GM19463 (cell line): ENCODE measurements at regions not wholly inside any gene's neighbourhood (a gene's known extent, or its start where the extent isn't known, plus 50 kb on each side); places are given as distances from the start of the nearest gene placed in this dataset.
"Not testable (repeated sequence)": the region's sequence is repeated elsewhere in the genome, so short reads cannot be mapped to it uniquely, and the experiment has no call there.

Experiments
- ATAC-seq: cut with Tn5 transposase; IDR thresholded peaks from one replicate; pipeline ENCODE4 v1.9.1; 2021; ENCODE audit warnings: mild to moderate bottlenecking, moderate library complexity; ENCODE audit not compliant: unreplicated experiment

DNA sequence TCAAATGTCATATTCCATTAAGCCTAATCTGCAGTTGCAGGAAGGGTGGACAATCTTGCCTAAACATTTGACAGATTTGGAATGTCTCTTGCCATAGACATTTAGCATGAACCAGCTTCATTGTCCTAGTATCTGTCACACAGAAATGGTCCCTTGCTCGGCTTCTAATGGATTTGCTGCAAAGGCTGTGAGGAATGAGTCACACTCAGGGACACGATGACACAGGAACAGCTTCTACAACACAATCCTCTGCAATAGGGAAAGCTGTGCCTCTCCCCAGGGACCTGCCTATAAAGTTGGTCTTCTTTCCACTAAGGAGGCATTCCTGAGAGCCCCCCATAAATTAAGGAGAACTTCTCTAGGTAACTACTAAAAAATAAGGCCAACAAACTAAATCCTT, 155.1 kb upstream of the L3MBTL4 start:
- ATAC-seq, result no peak

DNA sequence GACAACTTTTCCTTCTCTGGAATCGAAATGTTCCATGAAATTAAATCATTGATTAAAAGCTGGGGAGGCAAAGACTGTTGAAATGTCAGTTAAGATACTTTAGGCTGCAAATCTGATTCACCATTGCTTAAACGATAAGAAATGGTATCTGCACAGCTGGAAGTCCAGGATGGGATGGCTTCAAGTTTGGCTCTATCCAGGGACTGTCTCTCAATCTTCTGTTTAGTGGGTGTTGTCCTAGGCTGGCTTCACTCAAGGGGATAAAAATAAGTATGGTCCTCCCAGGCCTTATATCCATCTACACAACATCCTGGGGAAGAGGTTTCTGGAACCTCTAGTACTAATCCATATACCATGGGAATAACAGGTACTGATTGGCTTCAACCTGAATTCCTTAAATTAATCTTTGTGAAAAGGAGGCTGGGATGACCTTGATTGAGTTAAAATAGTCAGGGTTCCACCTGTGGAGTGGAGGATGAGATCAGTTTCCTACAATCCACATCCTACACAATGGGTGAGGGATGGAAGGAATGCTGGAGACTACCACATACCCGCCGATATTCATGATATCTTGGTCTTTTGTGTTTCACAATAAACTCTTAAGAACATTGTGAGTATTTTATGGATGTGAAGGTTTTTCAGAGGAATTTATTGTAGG, 156.0 kb upstream of the L3MBTL4 start:
- no peak for ATAC-seq

DNA sequence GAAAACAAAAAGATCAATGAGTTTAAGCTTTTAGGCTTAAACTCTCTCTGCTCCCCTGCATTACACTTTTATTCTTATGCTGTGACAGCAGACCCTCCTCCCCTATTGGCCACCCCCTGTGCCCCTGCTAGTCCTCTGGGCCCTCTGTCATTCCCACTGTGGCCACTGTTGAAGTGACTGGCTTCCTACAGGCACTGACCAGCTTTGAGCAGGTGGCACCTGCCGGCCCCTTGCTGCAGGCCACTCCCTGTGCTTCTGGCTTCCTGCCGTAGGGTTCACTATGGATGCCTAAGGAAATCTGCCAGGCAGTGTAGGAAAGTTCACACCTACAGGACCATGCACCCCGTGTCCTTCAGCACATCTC, 156.5 kb upstream of the L3MBTL4 start:
- ATAC-seq, result no peak

DNA sequence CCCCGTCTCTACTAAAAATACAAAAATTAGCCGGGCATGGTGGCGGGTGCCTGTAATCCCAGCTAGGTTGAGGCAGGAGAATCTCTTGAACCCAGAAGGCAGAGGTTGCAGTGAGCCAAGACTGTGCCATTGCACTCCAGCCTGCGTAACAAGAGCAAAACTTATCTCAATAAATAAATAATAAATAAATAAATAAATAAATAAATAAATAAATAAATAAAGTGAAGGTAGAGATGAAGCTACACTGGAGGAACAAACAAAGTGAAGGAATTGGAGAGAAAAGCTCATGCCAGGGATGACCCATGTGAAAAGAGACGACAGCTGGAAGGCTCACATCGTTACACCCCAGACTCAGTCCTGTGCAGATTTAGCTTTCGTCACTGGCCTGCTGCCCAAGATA, 157.3 kb upstream of the ARHGAP28 start:
- not testable (repeated sequence) for ATAC-seq

DNA sequence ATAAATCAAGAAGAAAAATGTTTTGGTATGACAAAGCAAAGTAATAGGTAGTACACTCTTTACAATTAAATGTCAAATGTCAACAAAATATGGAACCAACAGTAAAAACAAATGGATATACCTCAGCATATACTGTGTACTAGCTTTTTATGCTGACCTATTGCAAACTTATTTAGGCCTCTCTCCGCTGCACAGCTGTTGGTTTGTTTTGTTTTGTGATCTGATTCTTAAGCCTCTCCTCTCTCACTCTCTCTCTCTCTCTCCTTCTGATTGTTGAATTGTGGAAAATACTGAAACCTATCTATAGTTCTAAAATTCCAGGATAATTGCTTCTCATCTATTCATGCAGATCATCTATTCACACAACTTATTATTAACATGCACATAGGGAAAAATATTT, 154.9 kb upstream of the ARHGAP28 start:
- ATAC-seq, result no peak

DNA sequence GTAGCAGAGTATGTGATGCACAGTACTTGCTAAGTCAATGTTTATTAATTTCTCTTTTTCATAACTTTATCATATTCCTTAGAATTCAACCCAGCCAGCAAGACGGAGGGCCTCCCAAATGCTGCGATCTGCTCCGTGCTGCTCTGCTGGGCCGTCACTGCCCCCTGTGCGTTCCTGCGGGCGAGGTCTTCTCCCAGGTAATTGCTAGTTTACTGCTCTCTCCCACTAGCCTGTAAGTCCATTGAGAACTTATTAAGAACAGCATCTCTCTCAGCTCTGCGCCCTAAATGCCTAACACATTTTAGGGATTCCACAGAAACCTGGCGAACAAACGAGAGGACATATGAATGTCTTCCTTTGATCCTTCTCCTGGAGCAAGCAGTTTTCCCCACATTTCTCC, 153.6 kb upstream of the ARHGAP28 start:
- no peak for ATAC-seq

- ATAC-seq, result no peak
Measured at GRCh38 chr18:6576718-6577375, 152.7 kb upstream of the ARHGAP28 start.

GRCh38 chr18:6578686-6579085, 150.8 kb upstream of the ARHGAP28 start:
- ATAC-seq, result no peak

DNA sequence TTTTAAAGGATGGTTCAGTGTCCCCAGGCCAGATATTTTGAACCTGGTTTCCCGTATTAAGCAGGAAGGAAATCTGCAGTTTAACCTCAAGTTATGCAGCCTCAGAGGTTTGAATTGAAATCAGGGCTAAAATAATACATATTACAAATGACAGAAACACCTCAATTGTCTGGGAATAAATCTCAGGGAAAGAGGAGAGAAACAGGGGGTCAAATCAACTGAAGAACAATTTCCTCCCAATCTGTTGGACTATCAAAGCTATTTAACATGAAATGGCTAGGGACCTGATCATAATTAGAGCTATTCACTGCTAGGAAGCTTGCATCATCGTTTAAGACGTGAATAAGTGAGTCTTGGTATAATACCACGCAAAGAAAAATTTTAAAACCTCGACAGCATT, 150.0 kb upstream of the ARHGAP28 start:
- no peak for ATAC-seq

GRCh38 chr18:6580401-6580800, 149.1 kb upstream of the ARHGAP28 start:
- no peak for ATAC-seq

DNA sequence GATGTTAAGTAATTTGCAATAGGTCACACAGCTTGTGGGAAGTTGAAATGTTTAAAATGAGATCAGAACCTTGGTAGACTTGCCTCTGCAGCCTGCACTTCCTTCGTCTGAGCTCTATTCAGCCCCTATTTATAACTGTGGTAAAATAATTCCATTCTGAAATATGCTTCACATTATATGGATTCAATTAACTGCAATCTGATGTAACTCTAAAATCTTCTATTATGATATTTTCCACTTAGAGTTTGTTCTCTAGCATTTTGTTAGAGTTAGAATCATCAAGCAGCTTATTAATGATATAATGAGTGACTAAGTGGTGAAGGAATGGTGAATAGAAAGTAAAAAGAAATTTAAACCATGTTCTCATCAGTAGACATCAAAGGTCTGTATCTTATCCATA, 139.6 kb upstream of the ARHGAP28 start:
- no peak for ATAC-seq

- no peak for ATAC-seq
Measured at GRCh38 chr18:6590326-6590725, 139.2 kb upstream of the ARHGAP28 start.

DNA sequence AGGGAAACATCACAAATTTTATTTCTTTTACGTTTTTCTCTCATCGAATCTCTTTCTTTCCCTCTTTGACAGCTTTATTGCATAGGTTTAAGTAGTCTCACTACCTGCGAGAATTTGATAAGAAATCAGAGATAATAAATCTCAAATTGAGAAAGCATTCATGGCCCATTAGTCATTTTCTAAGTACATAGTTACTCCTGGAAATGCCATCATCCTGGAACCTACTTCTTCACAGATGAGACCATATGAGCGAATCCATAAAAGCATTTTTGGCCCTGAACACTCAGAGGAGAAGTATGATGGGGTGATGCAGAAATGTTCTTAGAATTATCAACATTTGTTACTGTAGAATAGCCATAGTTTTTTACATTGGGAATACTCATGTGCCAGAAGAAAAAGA, 138.0 kb upstream of the ARHGAP28 start:
- no peak for ATAC-seq

DNA sequence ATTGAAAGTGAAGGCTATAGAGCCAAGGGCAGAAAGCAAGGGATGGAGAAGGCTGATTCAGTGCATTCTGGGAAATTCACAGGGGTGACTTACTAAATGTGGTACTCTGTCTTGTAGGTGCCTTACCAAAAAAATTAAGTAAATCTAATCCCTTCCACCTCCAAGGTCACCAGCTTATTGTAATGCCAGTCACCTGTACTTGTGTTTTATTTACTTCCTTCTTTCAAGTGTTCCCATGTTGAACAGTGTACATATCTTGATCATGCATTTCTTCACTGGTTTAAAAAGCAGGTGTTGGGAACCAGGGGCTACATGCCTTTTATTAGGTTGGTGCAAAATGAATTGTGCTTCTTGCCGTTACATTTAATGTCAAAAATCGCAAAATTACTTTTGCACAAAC, 137.0 kb upstream of the ARHGAP28 start:
- ATAC-seq, result no peak

- ATAC-seq, result no peak
Measured at GRCh38 chr18:6593142-6593885, 136.2 kb upstream of the ARHGAP28 start.

DNA sequence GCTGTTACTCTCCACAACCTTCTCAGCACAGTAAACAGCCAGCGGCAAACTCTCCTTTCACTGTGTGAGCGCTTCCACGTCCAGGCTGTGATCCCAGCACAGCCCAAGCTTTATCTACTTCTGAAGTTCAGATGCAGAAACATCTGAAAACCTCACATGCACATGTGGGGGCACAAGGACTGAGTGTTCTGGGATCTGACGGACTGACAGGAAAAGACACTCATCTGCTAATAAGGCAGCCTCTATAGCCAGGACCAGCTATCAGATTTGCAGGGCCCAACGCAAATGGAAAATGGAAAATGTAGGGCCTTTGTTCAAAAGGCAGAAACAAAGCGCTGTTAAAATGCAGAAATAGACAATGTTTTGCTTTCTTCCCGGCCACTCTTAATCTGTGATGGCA, 133.8 kb upstream of the ARHGAP28 start:
- ATAC-seq, result no peak

DNA sequence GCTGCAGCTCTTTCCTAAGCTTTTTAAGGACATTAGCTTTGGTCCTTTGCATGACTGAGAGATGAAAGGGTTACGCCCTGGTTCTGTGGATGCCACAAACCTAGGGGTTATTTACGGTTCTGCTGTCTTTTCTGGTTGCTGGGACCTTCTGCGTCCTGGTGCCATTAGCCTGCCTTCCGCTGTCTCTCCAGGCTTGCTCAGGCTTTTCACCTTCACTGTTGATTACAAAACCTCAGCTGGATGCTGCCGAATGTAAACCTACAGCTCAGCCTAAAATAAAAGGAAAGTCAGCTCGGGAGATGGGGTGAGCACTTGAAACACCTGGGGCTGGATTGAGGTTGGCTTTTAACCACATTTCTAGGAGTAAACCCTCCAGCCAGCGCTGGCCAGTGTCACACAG, 130.9 kb upstream of the ARHGAP28 start:
- no peak for ATAC-seq

DNA sequence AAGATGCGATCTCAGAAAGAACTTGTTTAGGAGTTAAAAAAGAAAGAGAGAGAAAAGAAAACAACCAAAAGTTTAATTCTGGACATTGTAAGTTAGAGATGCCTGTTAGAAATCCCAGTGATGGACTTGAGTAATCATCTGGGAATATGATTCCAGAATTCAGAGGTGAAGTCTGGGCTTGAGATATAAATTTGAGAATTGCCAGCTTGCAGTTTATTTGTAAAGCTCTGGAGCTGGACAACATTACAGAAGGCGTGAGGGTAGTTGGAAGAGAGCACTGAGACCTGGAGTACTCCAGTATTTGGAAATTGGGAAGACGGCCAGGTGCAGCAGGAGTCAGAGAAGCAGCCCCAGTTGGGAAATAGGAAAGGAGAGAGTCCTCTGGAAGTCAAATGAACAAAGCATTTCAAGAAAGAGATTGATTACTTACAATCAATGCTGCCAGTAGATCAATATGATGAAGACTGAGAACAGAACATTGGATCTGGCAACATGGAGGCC, 128.8 kb upstream of the ARHGAP28 start:
- ATAC-seq, result no peak

DNA sequence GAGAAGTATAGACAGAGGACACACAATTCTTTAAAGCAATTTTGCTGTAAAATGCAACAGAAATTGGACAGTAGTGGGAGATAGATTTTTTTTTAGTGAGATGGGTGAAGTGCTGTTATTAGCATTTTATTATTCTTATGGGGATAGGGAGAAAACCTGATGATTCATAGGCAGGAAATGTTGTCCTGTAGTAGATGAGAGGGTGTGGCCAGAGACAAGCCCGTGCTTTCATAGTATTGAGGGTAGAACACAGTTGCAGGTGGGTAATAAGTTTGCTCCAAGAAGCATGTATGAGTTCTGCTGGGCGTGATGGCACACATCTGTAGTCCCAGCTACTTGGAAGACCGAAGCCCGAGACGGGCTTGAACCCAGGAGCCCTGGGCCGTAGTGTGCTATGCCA, 128.3 kb upstream of the ARHGAP28 start:
- ATAC-seq, result no peak

DNA sequence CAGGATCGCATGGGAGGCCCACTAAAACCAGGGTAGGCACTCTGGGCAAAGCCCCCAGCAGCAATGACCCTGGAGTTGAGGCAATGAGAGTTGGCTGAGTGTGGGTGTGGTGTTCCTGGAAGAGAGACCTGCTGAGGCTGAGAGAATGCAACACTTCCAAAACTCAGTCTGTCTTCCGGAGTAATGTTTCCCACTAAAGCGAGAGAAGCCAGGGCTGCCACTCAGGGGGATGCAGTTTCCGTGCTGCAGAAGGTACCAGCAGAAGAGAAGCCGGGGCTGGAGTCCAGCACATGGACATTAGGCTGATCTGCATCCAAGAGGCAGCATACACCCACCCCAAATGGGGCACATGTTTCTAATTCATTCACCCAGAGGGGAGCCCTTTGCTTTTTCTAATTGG, 127.2 kb upstream of the ARHGAP28 start:
- ATAC-seq, result no peak

GRCh38 chr18:6604573-6604941, 125.0 kb upstream of the ARHGAP28 start:
- ATAC-seq, result no peak
